LNCAP (cell line): ENCODE measurements at regions not wholly inside any gene's neighbourhood (a gene's known extent, or its start where the extent isn't known, plus 50 kb on each side); places are given as distances from the start of the nearest gene placed in this dataset.

ENCODE experiments used
- TF ChIP-seq, protein P1 (sequence below): fragments of 450-650 bp; IDR thresholded peaks from 2 replicates; pipeline ENCODE4 v1.5.1; 2017; ENCODE audit warnings: mild to moderate bottlenecking

DNA sequence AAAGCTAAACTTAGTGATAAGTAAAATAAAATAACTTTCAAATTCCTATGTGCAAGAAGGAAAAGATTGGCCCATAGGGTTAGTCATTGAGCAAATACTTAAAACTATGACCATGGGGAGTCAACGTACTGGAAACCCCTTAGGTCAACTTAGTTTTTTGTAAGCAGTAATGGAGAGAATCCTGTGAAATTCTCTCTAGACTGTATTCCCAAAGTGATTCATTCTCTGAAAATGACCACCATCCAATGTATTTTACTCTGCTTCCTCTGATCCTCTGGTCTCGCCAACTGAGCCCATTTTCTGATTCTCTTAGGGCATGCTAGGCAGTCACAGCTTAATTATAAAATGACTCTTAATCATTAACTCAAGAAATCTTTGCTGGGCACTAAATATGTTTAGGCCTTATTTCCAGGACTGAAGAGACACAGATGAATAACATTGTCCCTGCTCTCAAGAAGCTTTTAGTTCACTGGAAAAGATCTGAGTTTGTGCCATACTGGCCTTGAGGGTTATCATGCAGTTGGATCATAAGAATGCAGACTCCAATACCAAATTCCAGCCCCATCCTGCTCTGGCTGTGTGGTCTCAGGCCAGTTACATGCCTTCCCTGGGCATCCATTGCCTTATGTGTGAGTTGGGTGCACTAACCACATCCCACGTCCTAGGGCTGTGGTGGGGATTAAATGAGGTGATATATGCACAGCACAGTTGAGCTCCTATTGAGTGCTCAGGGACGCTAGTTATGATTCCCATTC, 732.4 kb downstream of the AACS start:
- TF ChIP-seq, protein P1, sequence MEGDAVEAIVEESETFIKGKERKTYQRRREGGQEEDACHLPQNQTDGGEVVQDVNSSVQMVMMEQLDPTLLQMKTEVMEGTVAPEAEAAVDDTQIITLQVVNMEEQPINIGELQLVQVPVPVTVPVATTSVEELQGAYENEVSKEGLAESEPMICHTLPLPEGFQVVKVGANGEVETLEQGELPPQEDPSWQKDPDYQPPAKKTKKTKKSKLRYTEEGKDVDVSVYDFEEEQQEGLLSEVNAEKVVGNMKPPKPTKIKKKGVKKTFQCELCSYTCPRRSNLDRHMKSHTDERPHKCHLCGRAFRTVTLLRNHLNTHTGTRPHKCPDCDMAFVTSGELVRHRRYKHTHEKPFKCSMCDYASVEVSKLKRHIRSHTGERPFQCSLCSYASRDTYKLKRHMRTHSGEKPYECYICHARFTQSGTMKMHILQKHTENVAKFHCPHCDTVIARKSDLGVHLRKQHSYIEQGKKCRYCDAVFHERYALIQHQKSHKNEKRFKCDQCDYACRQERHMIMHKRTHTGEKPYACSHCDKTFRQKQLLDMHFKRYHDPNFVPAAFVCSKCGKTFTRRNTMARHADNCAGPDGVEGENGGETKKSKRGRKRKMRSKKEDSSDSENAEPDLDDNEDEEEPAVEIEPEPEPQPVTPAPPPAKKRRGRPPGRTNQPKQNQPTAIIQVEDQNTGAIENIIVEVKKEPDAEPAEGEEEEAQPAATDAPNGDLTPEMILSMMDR, result no peak

- TF ChIP-seq, protein P1, result no peak
These were observed 739.4 kb downstream of the AACS start for GRCh38 chr12:125804660-125805059.

GRCh38 chr12:125824276-125824675, 759.0 kb downstream of the AACS start:
- TF ChIP-seq, protein P1, result no peak

GRCh38 chr12:125835852-125836251, 770.6 kb downstream of the AACS start:
- TF ChIP-seq, protein P1, result no peak

DNA sequence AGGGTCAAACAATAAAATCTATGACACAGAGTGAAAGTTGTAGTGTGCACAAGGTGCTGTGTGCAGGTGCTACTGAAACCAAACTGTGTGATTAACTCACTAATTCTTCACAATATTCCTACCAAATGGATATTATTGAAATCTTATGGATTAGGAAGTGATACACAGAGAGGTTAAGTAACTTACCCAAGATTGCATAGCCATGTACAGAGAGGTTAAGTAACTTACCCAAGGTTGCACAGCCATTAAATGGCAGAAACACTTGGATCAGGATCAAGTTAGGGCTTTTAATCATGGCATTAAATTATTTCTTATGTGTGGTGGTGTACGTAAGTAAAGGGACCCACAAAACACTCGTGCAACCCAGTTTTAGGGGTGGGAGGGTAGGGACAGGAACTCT, 771.4 kb downstream of the AACS start:
- TF ChIP-seq, protein P1, result no peak

DNA sequence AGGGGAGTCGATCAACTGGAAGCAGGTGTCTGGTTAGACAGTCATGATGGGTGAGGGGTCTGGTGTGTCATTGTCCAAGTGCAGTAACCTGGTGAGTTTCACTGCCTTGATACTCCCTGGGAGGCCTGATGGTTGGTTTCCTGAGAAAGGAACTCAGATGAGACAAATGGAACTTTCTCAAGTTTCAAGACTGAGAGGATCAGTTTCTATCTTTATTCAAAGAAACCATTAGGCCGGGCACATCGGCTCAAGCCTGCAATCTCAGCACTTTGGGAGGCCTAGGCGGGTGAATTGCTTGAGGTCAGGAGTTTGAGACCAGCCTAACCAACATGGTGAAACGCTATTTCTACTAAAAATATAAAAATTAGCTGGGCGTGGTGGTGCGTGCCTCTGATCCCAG, 776.1 kb downstream of the AACS start:
- TF ChIP-seq, protein P1, result no peak

GRCh38 chr12:125852116-125852515, 786.9 kb downstream of the AACS start:
- TF ChIP-seq, protein P1, result no peak

DNA sequence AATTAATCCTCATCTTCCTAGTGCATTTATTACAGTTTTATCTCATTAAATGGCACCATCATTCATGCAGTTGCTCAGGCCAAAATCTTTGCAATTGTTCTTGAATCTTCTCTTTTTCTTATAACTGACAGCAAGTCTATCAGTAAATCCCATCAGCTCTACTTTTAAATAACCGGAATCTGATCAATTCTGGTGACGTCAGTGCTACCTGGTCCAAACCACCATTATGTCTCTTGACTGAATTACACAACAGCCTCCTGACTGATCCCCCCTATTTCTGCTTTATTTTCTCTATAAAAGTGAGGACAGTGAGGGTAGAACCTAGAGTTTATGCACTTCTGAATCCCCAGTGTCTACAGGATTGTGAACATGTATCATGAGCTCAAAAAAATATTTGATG, 787.4 kb downstream of the AACS start:
- TF ChIP-seq, protein P1, result no peak
